Testis (tissue), 2 donors: ENCODE measurements at regions not wholly inside any gene's neighbourhood (a gene's known extent, or its start where the extent isn't known, plus 50 kb on each side); places are given as distances from the start of the nearest gene placed in this dataset.

ENCODE experiments used
- DNase-seq: peaks from one replicate; pipeline ENCODE4 v3.0.0-alpha.2; 2019
- H3K27ac ChIP-seq, 2 donors: fragments of 200-600 bp; sonication (generic); one replicate each; pipeline ENCODE4 v1.5.1; 2019
- H3K27me3 ChIP-seq: fragments of 200-600 bp; sonication (generic); one replicate; pipeline ENCODE4 v1.5.1; 2019
- H3K36me3 ChIP-seq: fragments of 200-600 bp; sonication (generic); one replicate; pipeline ENCODE4 v1.5.1; 2017; ENCODE audit warnings: low read depth; ENCODE audit errors: missing control alignments
- H3K4me1 ChIP-seq: fragments of 200-600 bp; sonication (generic); one replicate; pipeline ENCODE4 v1.5.1; 2019
- H3K4me3 ChIP-seq, 2 donors: fragments of 200-600 bp; sonication (generic); one replicate each; pipeline ENCODE4 v1.5.1; 2017 to 2019
- H3K9me3 ChIP-seq: fragments of 200-600 bp; sonication (generic); one replicate; pipeline ENCODE4 v1.5.1; 2017
- CTCF ChIP-seq, 3 experiments: fragments of 450-650 bp in 2 of 3; fragments of 200-600 bp in 1 of 3; sonication (generic) in 1 of 3; IDR thresholded peaks; one replicate each; pipeline ENCODE4 v1.5.1; 2016 to 2019; ENCODE audit warnings: antibody characterized with exemption in 3 of 3, mild to moderate bottlenecking in 2 of 3, moderate library complexity in 1 of 3
- POLR2A ChIP-seq: fragments of 450-650 bp; IDR thresholded peaks from one replicate; pipeline ENCODE4 v1.6.1; 2017; ENCODE audit warnings: antibody characterized with exemption, mild to moderate bottlenecking, moderate library complexity
- WGBS, 2 donors: methylation state at CpG; one replicate each; pipeline ENCODE4 v1.1.5; 2018; 5-methylcytosine and 5-hydroxymethylcytosine counted together
- intact Hi-C: fragments of 100-400 bp; cut with DNase I; formaldehyde crosslinking; loops from one replicate; pipeline ENCODE4 v1.15.1; 2023; ENCODE audit warnings: low total_unique reads

- no peaks in the 10 kb centered on the region for H3K9me3 ChIP-seq
- WGBS, 2 donors = 79 to 83% methylated on average over 10 of the region's 10 CpGs
- H3K4me3 ChIP-seq = no peak overlapping the region
- no peak for TF ChIP-seq CTCF (IDR thresholded peaks at IDR 0.05)
- no peak for TF ChIP-seq POLR2A
- H3K27me3 ChIP-seq = no peaks in the 10 kb centered on the region
- H3K4me1 ChIP-seq = peaks cover 3% of the 10 kb centered on the region
- no peaks in the 10 kb centered on the region for H3K36me3 ChIP-seq
- H3K27ac ChIP-seq = no peak overlapping the region
- no peak for DNase-seq
- intact Hi-C loops = no loop called here
Observed at GRCh38 chr2:221096706-221097567, 475.2 kb downstream of the EPHA4 start.

GRCh38 chr2:221097568-221097915, 474.6 kb downstream of the EPHA4 start:
- Histone ChIP-seq H3K9me3 (no peaks in the 10 kb centered on the region), H3K4me1 (peaks cover 3% of the 10 kb centered on the region), H3K36me3 (no peaks in the 10 kb centered on the region), H3K27me3 (no peaks in the 10 kb centered on the region), H3K27ac (no peak overlapping the region), H3K4me3 (no peak overlapping the region)
- intact Hi-C loops = no loop called here
- WGBS, 2 donors = 82 to 88% methylated on average over 1 of the region's 1 CpG
- no peak for DNase-seq
- TF ChIP-seq POLR2A = no peak
- TF ChIP-seq CTCF (IDR thresholded peaks at IDR 0.05) = no peak

- intact Hi-C loops = no loop called here
Observed at GRCh38 chr2:221097949-221098348, 474.2 kb downstream of the EPHA4 start.

GRCh38 chr2:221100467-221101089, 471.5 kb downstream of the EPHA4 start:
- peaks cover 15% of the 10 kb centered on the region for H3K4me1 ChIP-seq
- no peak for TF ChIP-seq CTCF (IDR thresholded peaks at IDR 0.05)
- no peak for TF ChIP-seq POLR2A
- H3K27me3 ChIP-seq = no peaks in the 10 kb centered on the region
- no peak overlapping the region for H3K27ac ChIP-seq
- peak; percentile 35 for DNase-seq
- WGBS, 2 donors = 84% methylated on average over 11 of the region's 11 CpGs
- no peaks in the 10 kb centered on the region for H3K36me3 ChIP-seq
- H3K4me3 ChIP-seq = no peak overlapping the region
- intact Hi-C loops = no loop called here
- no peaks in the 10 kb centered on the region for H3K9me3 ChIP-seq

More at GRCh38 chr2:221097949-221098348, 474.2 kb downstream of the EPHA4 start:
- no peak for DNase-seq
- TF ChIP-seq CTCF (IDR thresholded peaks at IDR 0.05) (no peak), POLR2A (no peak)
- no peaks in the 10 kb centered on the region for H3K27me3 ChIP-seq
- WGBS, 2 donors = 76 to 86% methylated on average over 7 of the region's 7 CpGs
- H3K36me3 ChIP-seq = no peaks in the 10 kb centered on the region
- H3K27ac ChIP-seq = no peak overlapping the region
- H3K4me1 ChIP-seq = peaks cover 3% of the 10 kb centered on the region
- no peak overlapping the region for H3K4me3 ChIP-seq
- no peaks in the 10 kb centered on the region for H3K9me3 ChIP-seq
